HepG2 (cell line): ENCODE measurements at regions not wholly inside any gene's neighbourhood (a gene's known extent, or its start where the extent isn't known, plus 50 kb on each side); places are given as distances from the start of the nearest gene placed in this dataset.

Source experiments
- ATAC-seq: fragments of 200-7000 bp; cut with Tn5 transposase; 3 replicates; pipeline ENCODE4 v1.9.1; 2020; ENCODE audit warnings: mild to moderate bottlenecking, moderate library complexity
- BruUV-seq: library from RNA; stranded (reverse); fragments of 400-500 nt; replicated peaks from 2 replicates; lab custom pipeline; 2021; lab: Mats Ljungman, UMichigan
- CTCF ChIA-PET: fragments of 300-600 bp; formaldehyde crosslinking; extraction: SDS; loops from one replicate; lab custom pipeline; 2021; ENCODE audit warnings: low total read pairs, inconsistent platforms, low intra/inter-chr PET ratio; lab: Yijun Ruan, JAX
- POLR2A ChIA-PET: fragments of 350-600 bp; sonication (Branson Sonifier 250); formaldehyde crosslinking; loops from one replicate; lab custom pipeline; 2020; ENCODE audit warnings: antibody characterized with exemption, inconsistent platforms; lab: Yijun Ruan, JAX
- DNase-seq: peaks from one replicate; pipeline ENCODE4 v3.0.0-alpha.2; 2015; ENCODE audit warnings: low spot score
- FAIRE-seq: peaks from 3 replicates; lab custom pipeline; 2011; peaks lifted over from hg19 to GRCh38; lab: Jason Lieb, UNC
- H2AFZ ChIP-seq: one replicate; pipeline ENCODE4 v1.6.1; 2011; ENCODE audit warnings: low read length, inconsistent platforms
- H3K27ac ChIP-seq: fragments of 300-600 bp; 3 replicates; pipeline ENCODE4 v1.8.0; 2011; ENCODE audit warnings: mixed run types, mild to moderate bottlenecking, mixed read lengths, low read length, inconsistent platforms; ENCODE audit not compliant: insufficient read depth; ENCODE audit errors: extremely low read length
- H3K27me3 ChIP-seq, 2 experiments: fragments of 200-600 bp in 1 of 2; 2 replicates in 1 of 2; 3 replicates in 1 of 2; pipeline versions ENCODE4 v1.6.0 to v1.8.0; 2011; ENCODE audit warnings: low read length in 2 of 2, mild to moderate bottlenecking in 2 of 2, moderate library complexity in 2 of 2, inconsistent platforms in 1 of 2; ENCODE audit not compliant: insufficient read depth in 2 of 2, control insufficient read depth in 1 of 2
- H3K36me3 ChIP-seq, 2 experiments: fragments of 200-600 bp in 1 of 2; replicated peaks in 1 of 2; 2 replicates in 1 of 2; 3 replicates in 1 of 2; pipeline versions ENCODE4 v1.5.1 to v1.8.0; 2011; ENCODE audit warnings: low read length in 2 of 2, inconsistent platforms in 1 of 2; ENCODE audit not compliant: insufficient read depth in 2 of 2, control insufficient read depth in 1 of 2
- H3K4me1 ChIP-seq: 2 replicates; pipeline ENCODE4 v1.5.1; 2012; ENCODE audit warnings: low read length, inconsistent platforms; ENCODE audit not compliant: insufficient read depth
- H3K4me2 ChIP-seq: 2 replicates; pipeline ENCODE4 v1.6.0; 2011; ENCODE audit warnings: low read depth, low read length, inconsistent platforms
- H3K4me3 ChIP-seq, 3 experiments: fragments of 200-600 bp in 1 of 3; sonication (generic), shearing (Covaris generic) in 1 of 3; replicated peaks in 1 of 3; 2 replicates each; pipeline ENCODE4 v1.5.1; 2011 to 2016; ENCODE audit warnings: low read length in 3 of 3, inconsistent platforms in 2 of 3, low read depth in 2 of 3, mild to moderate bottlenecking in 2 of 3, control low read depth in 1 of 3, mixed read lengths in 1 of 3; ENCODE audit not compliant: insufficient read depth in 1 of 3
- H3K79me2 ChIP-seq: one replicate; pipeline ENCODE4 v1.6.1; 2011; ENCODE audit warnings: low read length, inconsistent platforms; ENCODE audit not compliant: insufficient read depth
- H3K9ac ChIP-seq: 2 replicates; pipeline ENCODE4 v1.6.0; 2011; ENCODE audit warnings: mild to moderate bottlenecking, low read depth, low read length, inconsistent platforms; ENCODE audit not compliant: insufficient read depth
- H3K9me3 ChIP-seq: 2 replicates; pipeline ENCODE4 v1.5.1; 2012; ENCODE audit warnings: mild to moderate bottlenecking, low read length
- H4K20me1 ChIP-seq: 2 replicates; pipeline ENCODE4 v1.6.0; 2011; ENCODE audit warnings: inconsistent platforms, mild to moderate bottlenecking, low read length, moderate library complexity; ENCODE audit not compliant: insufficient read depth
- AKAP8 ChIP-seq: sonication (generic); formaldehyde crosslinking; IDR thresholded peaks from 2 replicates; pipeline ENCODE4 v1.5.1; 2020; ENCODE audit warnings: mild to moderate bottlenecking, missing genetic modification reagents
- CCAR2 ChIP-seq: fragments of 200-400 bp; formaldehyde crosslinking; optimal IDR thresholded peaks from 2 replicates; pipeline ENCODE3; 2018; ENCODE audit warnings: low read depth, mild to moderate bottlenecking, low read length, moderate library complexity
- FOXC1 ChIP-seq: sonication (generic); formaldehyde crosslinking; IDR thresholded peaks from 2 replicates; pipeline ENCODE4 v1.8.0; 2022; ENCODE audit warnings: mild to moderate bottlenecking, missing genetic modification reagents, borderline replicate concordance
- KMT2B ChIP-seq: IDR thresholded peaks from 2 replicates; pipeline ENCODE4 v1.6.1; 2016; ENCODE audit warnings: missing genetic modification reagents, missing compliant biosample characterization
- SIN3B ChIP-seq: fragments of 150-350 bp; IDR thresholded peaks from 2 replicates; pipeline ENCODE4 v1.6.1; 2014; ENCODE audit warnings: low read length
- SOX13 ChIP-seq, 3 experiments: fragments of 450-650 bp in 1 of 3; sonication (generic) in 1 of 3; formaldehyde crosslinking in 1 of 3; IDR thresholded peaks in 2 of 3; conservative IDR thresholded peaks in 1 of 3; 2 replicates each; pipeline versions ENCODE4 v1.5.0 to v1.6.1; 2016 to 2020; ENCODE audit warnings: antibody characterized with exemption in 1 of 3, mild to moderate bottlenecking in 1 of 3, missing compliant biosample characterization in 1 of 3, missing genetic modification reagents in 1 of 3, moderate library complexity in 1 of 3
- WIZ ChIP-seq: sonication (generic); formaldehyde crosslinking; IDR thresholded peaks from 2 replicates; pipeline ENCODE4 v1.5.1; 2020; ENCODE audit warnings: mild to moderate bottlenecking, missing genetic modification reagents
- whole genome bisulfite sequencing: methylation state at CpG from one replicate; pipeline ENCODE4 v1.1.6; 2017; ENCODE audit warnings: low lambda C conversion rate; 5-methylcytosine and 5-hydroxymethylcytosine counted together
- in situ Hi-C: cut with HindIII; loops from 2 replicates; pipeline ENCODE4 v1.10.0; 2017; ENCODE audit warnings: low pct_unique_long_range_greater_than_20kb; ENCODE audit not compliant: extremely low pct_ligation_motif_present
- intact Hi-C: fragments of 100-400 bp; cut with micrococcal nuclease; formaldehyde crosslinking; loops from one replicate; pipeline ENCODE4 v1.10.0; 2022; ENCODE audit not compliant: unreplicated experiment
- TF ChIP-seq, protein P1 (sequence below): sonication (generic); formaldehyde crosslinking; IDR thresholded peaks from 2 replicates; pipeline ENCODE4 v1.4.0; 2020; ENCODE audit warnings: missing genetic modification reagents, mild to moderate bottlenecking, borderline replicate concordance

DNA sequence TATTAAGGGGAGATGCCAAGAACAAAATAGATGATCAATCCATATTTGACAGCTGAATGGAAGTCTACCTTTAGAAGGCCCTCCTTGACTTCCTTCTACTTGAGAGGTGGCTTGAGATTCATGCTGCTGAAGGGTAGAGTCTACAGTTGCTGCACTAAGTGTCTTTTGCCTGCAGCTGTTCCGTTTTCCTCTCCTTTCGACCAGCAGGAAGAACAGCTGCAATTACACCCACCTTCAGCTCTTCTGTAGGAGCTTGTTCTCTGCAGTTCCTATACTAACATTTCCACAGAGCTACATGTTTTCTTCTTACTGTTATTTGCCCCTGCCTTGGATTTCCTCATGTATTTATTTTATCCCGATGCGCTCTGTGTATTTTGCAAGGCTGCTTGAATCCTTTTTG, 79.1 kb downstream of the ARRDC4 start (continued):
- TF ChIP-seq SOX13 (IDR thresholded peaks at IDR 0.05) (no peak), SOX13 (CRISPR knock-in tag; conservative IDR thresholded peaks at IDR 0.05 in 1 of 2, IDR thresholded peaks at IDR 0.05 in 1 of 2) (no peak)

GRCh38 chr15:98040146-98040545, 79.6 kb downstream of the ARRDC4 start:
- no peak overlapping the region for H3K27ac ChIP-seq
- H4K20me1 ChIP-seq = no peaks in the 10 kb centered on the region
- H3K9ac ChIP-seq = no peak overlapping the region
- no peaks in the 10 kb centered on the region for H3K27me3 ChIP-seq
- no peak for FAIRE-seq
- no peak overlapping the region for H3K4me3 ChIP-seq
- H3K4me2 ChIP-seq = no peak overlapping the region
- POLR2A ChIA-PET = no interaction called here
- DNase-seq = no peak
- intact Hi-C loops = no loop called here
- no peaks in the 10 kb centered on the region for H3K36me3 ChIP-seq
- no peak for ATAC-seq
- TF ChIP-seq AKAP8 (no peak), SIN3B (no peak), KMT2B (no peak), CCAR2 (no peak), WIZ (CRISPR knock-in tag) (no peak), FOXC1 (no peak)
- TF ChIP-seq, protein P1, sequence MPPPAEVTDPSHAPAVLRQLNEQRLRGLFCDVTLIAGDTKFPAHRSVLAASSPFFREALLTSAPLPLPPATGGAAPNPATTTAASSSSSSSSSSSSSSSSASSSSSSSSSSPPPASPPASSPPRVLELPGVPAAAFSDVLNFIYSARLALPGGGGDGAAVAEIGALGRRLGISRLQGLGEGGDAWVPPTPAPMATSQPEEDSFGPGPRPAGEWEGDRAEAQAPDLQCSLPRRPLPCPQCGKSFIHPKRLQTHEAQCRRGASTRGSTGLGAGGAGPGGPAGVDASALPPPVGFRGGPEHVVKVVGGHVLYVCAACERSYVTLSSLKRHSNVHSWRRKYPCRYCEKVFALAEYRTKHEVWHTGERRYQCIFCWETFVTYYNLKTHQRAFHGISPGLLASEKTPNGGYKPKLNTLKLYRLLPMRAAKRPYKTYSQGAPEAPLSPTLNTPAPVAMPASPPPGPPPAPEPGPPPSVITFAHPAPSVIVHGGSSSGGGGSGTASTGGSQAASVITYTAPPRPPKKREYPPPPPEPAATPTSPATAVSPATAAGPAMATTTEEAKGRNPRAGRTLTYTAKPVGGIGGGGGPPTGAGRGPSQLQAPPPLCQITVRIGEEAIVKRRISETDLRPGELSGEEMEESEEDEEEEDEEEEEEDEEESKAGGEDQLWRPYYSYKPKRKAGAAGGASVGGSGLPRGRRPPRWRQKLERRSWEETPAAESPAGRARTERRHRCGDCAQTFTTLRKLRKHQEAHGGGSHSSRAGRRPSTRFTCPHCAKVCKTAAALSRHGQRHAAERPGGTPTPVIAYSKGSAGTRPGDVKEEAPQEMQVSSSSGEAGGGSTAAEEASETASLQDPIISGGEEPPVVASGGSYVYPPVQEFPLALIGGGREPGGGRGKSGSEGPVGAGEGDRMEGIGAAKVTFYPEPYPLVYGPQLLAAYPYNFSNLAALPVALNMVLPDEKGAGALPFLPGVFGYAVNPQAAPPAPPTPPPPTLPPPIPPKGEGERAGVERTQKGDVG = no peak
- CTCF ChIA-PET = no interaction called here
- no peak overlapping the region for H2AFZ ChIP-seq
- H3K79me2 ChIP-seq = no peaks in the 10 kb centered on the region
- no peaks in the 10 kb centered on the region for H3K9me3 ChIP-seq
- in situ Hi-C loops = no loop called here
- BruUV-seq = no TSS peak
- 0% methylated on average over 5 of the region's 5 CpGs for WGBS
- H3K4me1 ChIP-seq = no peaks in the 10 kb centered on the region; the same call in 1 of the 2 replicates
